Vagina (tissue), 2 donors: ENCODE measurements at regions not wholly inside any gene's neighbourhood (a gene's known extent, or its start where the extent isn't known, plus 50 kb on each side); places are given as distances from the start of the nearest gene placed in this dataset.
A peak's percentile ranks its signal among the peaks of the same experiment; 100 is the strongest.

ENCODE experiments used
- DNase-seq, 2 donors: peaks; one replicate each; pipeline ENCODE4 v3.0.0-alpha.2; 2017; ENCODE audit errors: extremely low spot score in 2 of 2
- H3K27ac ChIP-seq: fragments of 200-600 bp; sonication (generic); one replicate; pipeline ENCODE4 v1.5.1; 2019
- H3K27me3 ChIP-seq: fragments of 200-600 bp; sonication (generic); one replicate; pipeline ENCODE4 v1.5.1; 2019
- H3K36me3 ChIP-seq, 2 donors: fragments of 200-600 bp; sonication (generic); one replicate each; pipeline ENCODE4 v1.5.1; 2017 to 2019
- H3K4me1 ChIP-seq: fragments of 200-600 bp; sonication (generic); one replicate; pipeline ENCODE4 v1.5.1; 2019
- H3K4me3 ChIP-seq, 2 donors: fragments of 200-600 bp; sonication (generic); 1 replicate in 1 of 2; 2 replicates in 1 of 2; pipeline ENCODE4 v1.5.1; 2016 to 2019
- H3K9me3 ChIP-seq: fragments of 200-600 bp; sonication (generic); one replicate; pipeline ENCODE4 v1.5.1; 2019
- POLR2A ChIP-seq, 2 donors: fragments of 450-650 bp; IDR thresholded peaks; one replicate each; pipeline ENCODE4 v1.6.1; 2017; ENCODE audit warnings: antibody characterized with exemption in 2 of 2, mild to moderate bottlenecking in 2 of 2, moderate library complexity in 2 of 2
- POLR2AphosphoS5 ChIP-seq, 2 donors: sonication (generic); formaldehyde crosslinking; IDR thresholded peaks; one replicate each; pipeline ENCODE4 v1.9.0; 2017; ENCODE audit warnings: antibody characterized with exemption in 2 of 2, mild to moderate bottlenecking in 2 of 2, low read depth in 1 of 2; ENCODE audit not compliant: insufficient read depth in 1 of 2
- intact Hi-C: fragments of 100-400 bp; cut with DNase I; formaldehyde crosslinking; loops from one replicate; pipeline ENCODE4 v1.15.1; 2023
- TF ChIP-seq, protein P1 (sequence below), 3 experiments: fragments of 450-650 bp in 2 of 3; fragments of 200-600 bp in 1 of 3; sonication (generic) in 1 of 3; IDR thresholded peaks; one replicate each; pipeline ENCODE4 v1.5.1; 2017 to 2019; ENCODE audit warnings: antibody characterized with exemption in 3 of 3, mild to moderate bottlenecking in 2 of 3, moderate library complexity in 2 of 3

DNA sequence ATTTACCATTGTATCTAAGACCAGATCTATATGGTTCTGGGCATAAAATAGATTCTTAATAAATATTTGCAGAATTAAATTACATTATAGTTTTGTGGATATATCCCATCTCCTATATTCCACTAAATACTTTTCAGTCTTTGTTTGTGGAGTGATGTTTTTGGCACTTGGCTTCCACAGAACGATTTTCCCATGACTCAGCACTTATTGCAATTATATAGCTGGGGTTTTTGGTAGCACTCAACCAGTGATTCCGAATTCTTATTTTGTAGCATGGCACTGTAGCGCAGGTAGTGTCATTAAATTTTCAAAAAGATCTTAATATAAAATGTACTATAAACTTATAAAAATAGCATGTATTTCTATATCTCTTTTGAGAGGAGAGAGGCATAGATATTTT, 221.2 kb downstream of the TRPC6 start:
- TF ChIP-seq, protein P1, sequence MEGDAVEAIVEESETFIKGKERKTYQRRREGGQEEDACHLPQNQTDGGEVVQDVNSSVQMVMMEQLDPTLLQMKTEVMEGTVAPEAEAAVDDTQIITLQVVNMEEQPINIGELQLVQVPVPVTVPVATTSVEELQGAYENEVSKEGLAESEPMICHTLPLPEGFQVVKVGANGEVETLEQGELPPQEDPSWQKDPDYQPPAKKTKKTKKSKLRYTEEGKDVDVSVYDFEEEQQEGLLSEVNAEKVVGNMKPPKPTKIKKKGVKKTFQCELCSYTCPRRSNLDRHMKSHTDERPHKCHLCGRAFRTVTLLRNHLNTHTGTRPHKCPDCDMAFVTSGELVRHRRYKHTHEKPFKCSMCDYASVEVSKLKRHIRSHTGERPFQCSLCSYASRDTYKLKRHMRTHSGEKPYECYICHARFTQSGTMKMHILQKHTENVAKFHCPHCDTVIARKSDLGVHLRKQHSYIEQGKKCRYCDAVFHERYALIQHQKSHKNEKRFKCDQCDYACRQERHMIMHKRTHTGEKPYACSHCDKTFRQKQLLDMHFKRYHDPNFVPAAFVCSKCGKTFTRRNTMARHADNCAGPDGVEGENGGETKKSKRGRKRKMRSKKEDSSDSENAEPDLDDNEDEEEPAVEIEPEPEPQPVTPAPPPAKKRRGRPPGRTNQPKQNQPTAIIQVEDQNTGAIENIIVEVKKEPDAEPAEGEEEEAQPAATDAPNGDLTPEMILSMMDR (IDR thresholded peaks at IDR 0.05), result no peak
- TF ChIP-seq POLR2A (IDR thresholded peaks at IDR 0.05) (no peak), POLR2AphosphoS5 (IDR thresholded peaks at IDR 0.05; ENCODE audit: insufficient read depth in 1 of 2, low read depth in 1 of 2) (no peak)
- H3K4me1 ChIP-seq, result no peaks in the 10 kb centered on the region
- no peak for DNase-seq
- H3K27me3 ChIP-seq, result no peaks in the 10 kb centered on the region
- intact Hi-C loops, result no loop called here
- no peaks in the 10 kb centered on the region for H3K36me3 ChIP-seq
- H3K9me3 ChIP-seq, result peaks cover 3% of the 10 kb centered on the region
- H3K27ac ChIP-seq, result no peak overlapping the region
- no peak overlapping the region for H3K4me3 ChIP-seq

DNA sequence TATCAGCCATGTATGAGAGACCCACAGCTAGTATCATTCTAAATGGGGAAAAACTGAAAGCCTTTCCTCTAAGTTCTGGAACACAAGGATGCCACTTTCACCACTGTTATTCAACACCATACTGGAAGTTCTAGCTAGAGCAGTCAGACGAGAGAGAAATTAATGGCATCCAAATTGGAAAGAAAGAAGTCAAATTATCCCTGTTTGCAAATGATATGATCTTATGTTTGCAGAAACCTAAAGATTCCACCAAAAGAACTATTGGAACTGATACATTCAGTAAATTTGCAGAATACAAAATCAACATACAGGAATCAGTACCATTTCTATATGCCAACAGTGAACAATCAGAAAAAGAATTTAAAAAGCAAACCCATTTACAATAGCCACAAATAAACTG, 226.0 kb downstream of the TRPC6 start:
- no peaks in the 10 kb centered on the region for H3K36me3 ChIP-seq
- no peak for TF ChIP-seq POLR2AphosphoS5 (IDR thresholded peaks at IDR 0.05; ENCODE audit: insufficient read depth in 1 of 2, low read depth in 1 of 2)
- TF ChIP-seq POLR2A (IDR thresholded peaks at IDR 0.05), result no peak
- TF ChIP-seq, protein P1 (IDR thresholded peaks at IDR 0.05), result no peak
- H3K27ac ChIP-seq, result no peak overlapping the region
- no peaks in the 10 kb centered on the region for H3K9me3 ChIP-seq
- intact Hi-C loops, result no loop called here
- H3K4me3 ChIP-seq, result no peak overlapping the region
- DNase-seq, result no peak
- H3K4me1 ChIP-seq, result peaks cover 10% of the 10 kb centered on the region
- no peaks in the 10 kb centered on the region for H3K27me3 ChIP-seq

DNA sequence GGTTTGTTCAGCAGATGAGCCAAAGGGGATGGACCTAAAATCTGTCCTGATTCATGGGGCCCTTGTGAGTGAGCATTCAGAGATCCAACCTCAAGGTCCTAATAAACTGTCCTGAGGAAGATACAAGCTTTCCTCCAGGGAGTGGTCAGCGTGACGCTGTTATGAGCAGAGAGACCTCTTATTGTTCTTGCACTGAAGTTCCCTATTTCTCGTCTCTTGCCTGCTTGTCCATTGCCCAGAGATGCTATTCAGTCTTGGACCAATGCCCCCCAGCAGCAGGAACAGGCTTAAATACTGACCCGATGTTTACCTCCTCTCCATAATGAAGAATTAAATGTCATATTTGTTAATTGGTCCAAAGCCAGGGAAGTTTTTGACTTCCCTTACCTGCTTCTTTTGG, 225.2 kb upstream of the PGR start:
- no peak overlapping the region for H3K27ac ChIP-seq
- H3K27me3 ChIP-seq, result no peaks in the 10 kb centered on the region
- DNase-seq, result no peak
- TF ChIP-seq POLR2A (IDR thresholded peaks at IDR 0.05) (no peak), POLR2AphosphoS5 (IDR thresholded peaks at IDR 0.05; ENCODE audit: insufficient read depth in 1 of 2, low read depth in 1 of 2) (no peak)
- TF ChIP-seq, protein P1 (IDR thresholded peaks at IDR 0.05), result no peak
- H3K4me3 ChIP-seq, result no peak overlapping the region
- peaks cover 10% of the 10 kb centered on the region for H3K4me1 ChIP-seq
- H3K36me3 ChIP-seq, result no peaks in the 10 kb centered on the region
- intact Hi-C loops, result no loop called here
- no peaks in the 10 kb centered on the region for H3K9me3 ChIP-seq

DNA sequence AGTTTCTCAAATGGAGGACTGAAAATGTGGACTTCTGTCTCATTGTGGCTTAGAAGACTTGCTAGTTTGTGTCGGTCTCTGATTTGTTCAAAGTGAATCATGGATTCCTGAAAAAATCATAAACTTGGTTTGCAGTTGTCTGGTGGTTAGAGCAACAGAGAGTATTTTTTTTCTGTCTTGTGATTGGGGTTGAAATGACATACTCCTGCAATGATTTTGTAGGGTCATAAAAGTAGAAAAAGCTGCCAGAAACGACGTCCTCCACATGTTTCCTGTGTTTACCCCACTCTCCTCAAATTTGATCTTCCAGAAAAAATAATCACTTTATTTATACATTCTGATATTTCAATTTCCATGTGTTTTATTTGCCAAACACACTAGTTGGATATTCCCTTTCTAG, 219.2 kb upstream of the PGR start:
- DNase-seq, result no peak
- peaks cover 9% of the 10 kb centered on the region for H3K4me1 ChIP-seq
- H3K27me3 ChIP-seq, result no peaks in the 10 kb centered on the region
- H3K27ac ChIP-seq, result peak overlapping the region; percentile 59
- H3K36me3 ChIP-seq, result no peaks in the 10 kb centered on the region
- no peaks in the 10 kb centered on the region for H3K9me3 ChIP-seq
- H3K4me3 ChIP-seq, result no peak overlapping the region
- TF ChIP-seq, protein P1 (IDR thresholded peaks at IDR 0.05), result no peak
- TF ChIP-seq POLR2A (IDR thresholded peaks at IDR 0.05) (no peak), POLR2AphosphoS5 (IDR thresholded peaks at IDR 0.05; ENCODE audit: insufficient read depth in 1 of 2, low read depth in 1 of 2) (no peak)
- intact Hi-C loops, result no loop called here

DNA sequence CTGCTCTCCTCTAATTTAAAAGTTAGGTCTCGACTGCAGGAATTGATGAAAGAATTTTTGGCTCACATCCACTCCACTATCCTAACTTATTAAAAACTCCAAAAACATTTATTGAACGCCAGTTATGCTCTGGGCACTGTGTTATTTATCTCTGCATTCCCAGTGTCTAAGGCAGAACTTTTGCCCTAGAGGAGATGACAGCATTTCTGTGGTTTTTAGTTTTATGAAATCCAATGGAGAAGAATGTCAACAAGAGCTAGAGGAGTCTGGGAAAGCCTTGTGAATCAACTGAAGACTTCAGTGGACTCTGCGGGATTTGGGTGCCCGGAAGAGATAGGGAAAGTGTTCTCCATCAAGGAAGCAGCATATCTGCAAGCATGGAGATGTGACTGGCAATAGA, 217.0 kb upstream of the PGR start:
- TF ChIP-seq POLR2AphosphoS5 (IDR thresholded peaks at IDR 0.05; ENCODE audit: insufficient read depth in 1 of 2, low read depth in 1 of 2) (no peak), POLR2A (IDR thresholded peaks at IDR 0.05) (no peak)
- TF ChIP-seq, protein P1 (IDR thresholded peaks at IDR 0.05), result no peak
- Histone ChIP-seq H3K4me3 (no peak overlapping the region), H3K4me1 (peaks cover 9% of the 10 kb centered on the region), H3K27me3 (no peaks in the 10 kb centered on the region), H3K9me3 (no peaks in the 10 kb centered on the region), H3K27ac (peak overlapping the region; percentile 59), H3K36me3 (no peaks in the 10 kb centered on the region)
- no peak for DNase-seq
- intact Hi-C loops, result no loop called here
